Left ventricle myocardium inferior (tissue), 1 donor: ENCODE measurements at regions not wholly inside any gene's neighbourhood (a gene's known extent, or its start where the extent isn't known, plus 50 kb on each side); places are given as distances from the start of the nearest gene placed in this dataset.

Experiments
- DNase-seq: peaks from one replicate; pipeline ENCODE4 v3.0.0-alpha.2; 2020
- H3K27ac ChIP-seq: fragments of 200-600 bp; replicated peaks from 2 replicates; pipeline ENCODE4 v1.8.0; 2021
- H3K27me3 ChIP-seq: fragments of 200-600 bp; 2 replicates; pipeline ENCODE4 v1.8.0; 2021; ENCODE audit warnings: low read depth
- H3K36me3 ChIP-seq: fragments of 200-600 bp; 2 replicates; pipeline ENCODE4 v1.8.0; 2021
- H3K4me1 ChIP-seq: fragments of 200-600 bp; 2 replicates; pipeline ENCODE4 v1.8.0; 2021
- H3K4me3 ChIP-seq: fragments of 200-600 bp; 2 replicates; pipeline ENCODE4 v1.8.0; 2021; ENCODE audit warnings: mild to moderate bottlenecking, moderate library complexity
- H3K9me3 ChIP-seq: fragments of 200-600 bp; replicated peaks from 2 replicates; pipeline ENCODE4 v1.8.0; 2021
- intact Hi-C: fragments of 100-400 bp; cut with micrococcal nuclease; formaldehyde crosslinking; loops from one replicate; pipeline ENCODE4 v1.11.0; 2022
- TF ChIP-seq, protein P1 (sequence below): fragments of 200-600 bp; IDR thresholded peaks from 2 replicates; pipeline ENCODE4 v1.8.0; 2021; ENCODE audit warnings: antibody characterized with exemption, mild to moderate bottlenecking, borderline replicate concordance
- donor health status: DM: no; HTN: yes; CAD: no; lungs with severe emphysema.

DNA sequence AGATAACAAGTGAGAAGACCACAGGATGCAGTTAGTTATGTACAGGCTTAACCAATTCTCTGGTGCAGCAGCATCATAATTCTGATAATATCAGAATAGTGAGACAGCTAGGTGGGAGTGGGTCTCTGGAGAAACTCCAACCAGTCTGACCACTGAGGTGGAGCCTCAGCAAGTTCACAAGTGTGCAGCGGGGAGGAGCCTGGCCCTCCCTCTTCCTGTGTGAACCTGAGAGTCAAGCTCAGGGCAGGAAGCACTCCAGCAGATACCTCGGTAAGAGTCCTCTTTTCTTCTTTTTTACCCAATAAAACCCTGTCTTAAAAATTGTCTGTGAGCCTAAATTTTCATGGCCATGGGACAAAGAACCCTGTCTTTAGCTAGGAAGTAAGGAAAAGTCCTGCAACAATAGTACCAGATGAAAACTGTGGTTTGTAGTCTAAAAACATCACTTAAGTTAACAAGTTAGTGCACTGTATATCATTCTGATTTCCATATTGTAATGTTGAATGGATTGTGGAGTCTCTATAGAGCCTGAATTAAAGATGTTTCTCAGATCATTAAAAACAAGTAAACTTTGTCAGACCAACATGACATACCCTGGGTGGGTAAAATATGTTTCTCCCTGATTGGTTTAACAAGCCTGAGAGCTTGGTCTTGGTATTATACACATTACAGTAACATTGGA, 370.8 kb downstream of the TMEM182 start:
- Histone ChIP-seq H3K36me3 (no peaks in the 10 kb centered on the region), H3K27me3 (no peaks in the 10 kb centered on the region), H3K27ac (no peak overlapping the region), H3K4me3 (no peak overlapping the region), H3K4me1 (no peaks in the 10 kb centered on the region), H3K9me3 (peaks cover 28% of the 10 kb centered on the region)
- intact Hi-C loops: no loop called here
- DNase-seq: no peak
- TF ChIP-seq, protein P1, sequence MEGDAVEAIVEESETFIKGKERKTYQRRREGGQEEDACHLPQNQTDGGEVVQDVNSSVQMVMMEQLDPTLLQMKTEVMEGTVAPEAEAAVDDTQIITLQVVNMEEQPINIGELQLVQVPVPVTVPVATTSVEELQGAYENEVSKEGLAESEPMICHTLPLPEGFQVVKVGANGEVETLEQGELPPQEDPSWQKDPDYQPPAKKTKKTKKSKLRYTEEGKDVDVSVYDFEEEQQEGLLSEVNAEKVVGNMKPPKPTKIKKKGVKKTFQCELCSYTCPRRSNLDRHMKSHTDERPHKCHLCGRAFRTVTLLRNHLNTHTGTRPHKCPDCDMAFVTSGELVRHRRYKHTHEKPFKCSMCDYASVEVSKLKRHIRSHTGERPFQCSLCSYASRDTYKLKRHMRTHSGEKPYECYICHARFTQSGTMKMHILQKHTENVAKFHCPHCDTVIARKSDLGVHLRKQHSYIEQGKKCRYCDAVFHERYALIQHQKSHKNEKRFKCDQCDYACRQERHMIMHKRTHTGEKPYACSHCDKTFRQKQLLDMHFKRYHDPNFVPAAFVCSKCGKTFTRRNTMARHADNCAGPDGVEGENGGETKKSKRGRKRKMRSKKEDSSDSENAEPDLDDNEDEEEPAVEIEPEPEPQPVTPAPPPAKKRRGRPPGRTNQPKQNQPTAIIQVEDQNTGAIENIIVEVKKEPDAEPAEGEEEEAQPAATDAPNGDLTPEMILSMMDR: no peak

DNA sequence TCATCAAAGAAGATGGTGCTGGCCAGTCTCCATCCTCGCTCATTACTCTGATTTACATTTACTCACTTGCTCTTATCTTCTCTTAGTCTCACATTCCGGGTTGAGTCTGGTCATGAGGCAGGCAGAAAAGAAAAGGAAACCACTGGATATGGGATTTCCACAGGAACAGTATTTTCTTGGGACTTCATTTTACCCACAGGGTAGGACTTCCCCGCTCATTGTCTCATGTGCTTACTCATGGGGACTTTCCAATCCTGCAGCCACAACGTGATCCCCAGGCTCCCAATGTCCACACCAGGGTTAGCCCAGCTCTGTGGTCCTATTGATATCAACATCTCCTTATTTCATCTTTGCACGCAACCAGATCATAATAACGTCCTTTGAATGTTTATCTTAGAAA, 373.8 kb downstream of the TMEM182 start:
- DNase-seq: no peak
- TF ChIP-seq, protein P1: no peak
- Histone ChIP-seq H3K27me3 (no peaks in the 10 kb centered on the region), H3K9me3 (peaks cover 28% of the 10 kb centered on the region), H3K4me3 (no peak overlapping the region), H3K36me3 (no peaks in the 10 kb centered on the region), H3K27ac (no peak overlapping the region), H3K4me1 (no peaks in the 10 kb centered on the region)
- intact Hi-C loops: no loop called here

DNA sequence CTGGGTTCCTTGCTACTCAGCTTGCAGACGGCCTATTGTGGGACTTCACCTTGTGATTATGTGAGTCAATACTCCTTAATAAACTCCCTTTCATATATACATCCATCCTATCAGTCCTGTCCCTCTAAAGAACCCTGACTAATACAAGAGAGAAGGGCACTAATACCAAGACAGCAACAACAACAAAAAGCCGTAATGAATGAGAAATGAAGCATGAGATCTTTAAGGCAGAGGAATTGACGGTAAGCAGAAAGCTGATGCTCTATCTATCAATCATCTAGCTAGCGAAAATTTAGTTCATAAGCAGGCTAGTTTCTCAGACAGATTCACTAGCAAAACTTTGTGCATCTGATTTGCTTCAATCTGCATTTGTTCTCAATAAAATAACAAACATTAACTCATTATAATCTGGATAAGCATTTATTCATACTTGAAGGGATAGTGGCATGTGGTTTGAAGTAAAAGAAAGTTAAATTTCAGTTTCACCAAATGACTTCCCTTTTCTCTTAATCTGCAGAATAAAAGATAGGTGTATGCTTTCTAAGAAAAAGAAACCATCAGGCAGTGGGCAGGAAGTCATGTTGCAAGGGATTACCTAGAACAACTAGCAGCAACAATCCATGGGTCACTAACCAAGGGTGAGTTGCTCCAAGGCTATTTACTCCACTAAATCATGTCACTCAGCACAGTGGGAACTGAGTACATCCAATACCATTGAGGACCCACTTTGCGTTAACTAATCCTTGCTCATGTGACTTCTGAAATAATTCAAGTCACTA, 376.5 kb downstream of the TMEM182 start:
- TF ChIP-seq, protein P1: no peak
- H3K27me3 ChIP-seq: no peaks in the 10 kb centered on the region
- H3K27ac ChIP-seq: no peak overlapping the region
- peaks cover 10% of the 10 kb centered on the region for H3K9me3 ChIP-seq
- intact Hi-C loops: no loop called here
- no peak for DNase-seq
- H3K4me1 ChIP-seq: no peaks in the 10 kb centered on the region
- no peaks in the 10 kb centered on the region for H3K36me3 ChIP-seq
- H3K4me3 ChIP-seq: no peak overlapping the region

DNA sequence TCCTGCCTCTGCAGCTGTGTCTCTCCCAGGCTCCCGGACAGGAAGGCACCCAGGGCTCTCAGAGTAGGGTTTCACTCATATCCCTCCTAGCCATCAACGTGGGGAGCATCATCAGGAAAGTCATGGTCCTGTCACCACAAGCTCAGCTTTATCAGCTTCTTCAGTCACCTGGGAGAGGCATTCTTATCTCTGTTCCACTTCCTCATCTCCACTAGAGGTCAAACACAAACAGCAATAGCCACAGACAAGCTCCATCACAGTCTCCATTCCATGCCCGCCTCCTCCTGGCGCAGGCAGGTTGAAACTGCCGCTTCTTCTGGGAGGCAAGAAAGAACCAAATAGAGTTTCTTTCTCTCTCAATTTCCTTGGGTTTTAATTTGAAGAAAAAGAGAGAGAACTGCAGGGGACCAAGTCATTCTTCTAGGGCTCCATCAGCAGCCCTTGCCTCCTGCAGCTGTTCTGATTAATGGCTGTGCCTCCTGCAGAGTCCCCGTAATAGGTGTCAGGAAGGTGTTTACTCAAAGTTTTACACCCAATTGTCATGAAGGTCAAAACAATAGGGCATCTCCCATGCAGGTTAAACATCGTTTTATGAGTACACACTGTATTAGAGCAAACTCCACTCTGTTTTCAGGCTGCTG, 377.9 kb downstream of the TMEM182 start:
- intact Hi-C loops: no loop called here
- H3K27me3 ChIP-seq: no peaks in the 10 kb centered on the region
- no peak overlapping the region for H3K27ac ChIP-seq
- peaks cover 6% of the 10 kb centered on the region for H3K9me3 ChIP-seq
- H3K4me3 ChIP-seq: no peak overlapping the region
- no peak for DNase-seq
- no peaks in the 10 kb centered on the region for H3K36me3 ChIP-seq
- TF ChIP-seq, protein P1: no peak
- H3K4me1 ChIP-seq: no peaks in the 10 kb centered on the region

DNA sequence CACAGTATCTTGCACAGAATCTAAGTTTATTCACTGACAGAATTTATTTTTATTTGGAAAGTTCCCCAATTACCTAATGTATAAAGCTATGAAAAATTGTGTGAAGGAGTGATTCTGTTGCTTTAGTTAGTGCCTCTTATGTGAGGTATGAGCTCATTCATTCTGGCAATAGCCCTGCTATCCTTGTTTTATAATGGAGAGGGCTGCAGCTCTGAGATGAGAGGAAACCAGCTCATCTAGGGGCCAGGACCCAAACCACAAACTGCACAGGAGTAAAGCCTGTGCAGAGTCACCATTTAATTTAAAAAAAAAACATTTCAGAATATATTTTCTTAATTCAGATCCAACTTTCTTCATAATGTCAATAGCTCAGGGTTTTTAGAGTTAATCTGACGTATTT, 383.0 kb downstream of the TMEM182 start:
- no peak for DNase-seq
- Histone ChIP-seq H3K4me3 (no peak overlapping the region), H3K4me1 (no peaks in the 10 kb centered on the region), H3K27me3 (no peaks in the 10 kb centered on the region), H3K9me3 (no peaks in the 10 kb centered on the region), H3K27ac (no peak overlapping the region), H3K36me3 (no peaks in the 10 kb centered on the region)
- TF ChIP-seq, protein P1: no peak
- intact Hi-C loops: no loop called here
